ENCODE measurements at regions not wholly inside any gene's neighbourhood (a gene's known extent, or its start where the extent isn't known, plus 50 kb on each side); places are given as distances from the start of the nearest gene placed in this dataset.

DNA sequence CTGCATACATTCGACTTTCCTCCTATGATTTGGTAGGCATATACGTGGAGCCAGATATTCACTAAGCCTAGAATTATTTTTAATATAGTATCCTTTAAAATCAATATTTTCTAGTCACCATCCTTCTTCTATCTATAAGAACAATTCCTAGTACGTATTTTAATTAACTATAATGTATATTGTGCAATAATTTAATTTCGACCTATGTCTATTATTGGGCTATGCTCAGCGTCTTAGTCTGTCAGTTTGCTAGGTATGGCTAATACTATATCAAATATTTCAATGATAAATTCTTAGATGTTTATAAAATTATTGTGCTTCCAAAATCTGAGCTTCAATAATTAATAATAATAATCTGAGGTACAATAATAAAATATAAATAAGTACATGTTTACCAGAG is 705.3 kb downstream of the PRELID2 start:
- H3K9me2 ChIP-seq (ENCODE audit: low read depth, low read length): no peaks in the 10 kb centered on the region

DNA sequence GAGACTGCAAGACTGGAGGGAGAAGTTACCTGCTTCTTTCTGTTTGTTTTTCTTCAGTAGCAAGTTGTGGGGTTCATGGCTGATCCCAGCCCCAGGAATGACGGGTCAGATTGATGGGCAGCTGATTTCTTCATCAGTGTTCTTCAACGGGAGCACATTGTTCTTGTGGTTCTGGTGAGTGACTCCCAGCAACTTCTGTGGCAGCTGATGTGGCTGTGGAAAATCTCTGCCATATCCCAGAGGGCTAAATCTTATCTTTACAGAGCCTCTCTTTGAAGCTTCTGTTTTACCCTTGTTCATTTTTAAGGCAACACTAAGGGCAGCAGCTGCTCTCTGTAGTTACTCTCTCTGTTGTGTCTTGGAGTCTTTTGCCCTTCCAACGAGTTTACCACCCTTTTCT is 710.3 kb downstream of the PRELID2 start:
- H3K27ac ChIP-seq (ENCODE audit: low read depth, low read length, poor library complexity, severe bottlenecking): no peak overlapping the region
- H2AFZ ChIP-seq (ENCODE audit: low read length): no peak overlapping the region

More for the DNA sequence above, 705.3 kb downstream of the PRELID2 start:
- no peaks in the 10 kb centered on the region for H3F3A ChIP-seq (ENCODE audit: insufficient read depth, low read length)
- H3K4me3 ChIP-seq (ENCODE audit: low read depth, low read length, poor library complexity, severe bottlenecking): no peak overlapping the region
- no peaks in the 10 kb centered on the region for H3K27me3 ChIP-seq (ENCODE audit: insufficient read depth, low read length)
- H3K79me2 ChIP-seq (ENCODE audit: insufficient read depth, low read length): no peaks in the 10 kb centered on the region
- H3K4me2 ChIP-seq (ENCODE audit: low read length): no peak overlapping the region
- no peaks in the 10 kb centered on the region for H4K20me1 ChIP-seq (ENCODE audit: insufficient read depth, low read length)
- H3K4me1 ChIP-seq (ENCODE audit: insufficient read depth, low read length, severe bottlenecking): no peaks in the 10 kb centered on the region
- no peak overlapping the region for H3K27ac ChIP-seq (ENCODE audit: low read depth, low read length, poor library complexity, severe bottlenecking)
- TF ChIP-seq, protein P1, sequence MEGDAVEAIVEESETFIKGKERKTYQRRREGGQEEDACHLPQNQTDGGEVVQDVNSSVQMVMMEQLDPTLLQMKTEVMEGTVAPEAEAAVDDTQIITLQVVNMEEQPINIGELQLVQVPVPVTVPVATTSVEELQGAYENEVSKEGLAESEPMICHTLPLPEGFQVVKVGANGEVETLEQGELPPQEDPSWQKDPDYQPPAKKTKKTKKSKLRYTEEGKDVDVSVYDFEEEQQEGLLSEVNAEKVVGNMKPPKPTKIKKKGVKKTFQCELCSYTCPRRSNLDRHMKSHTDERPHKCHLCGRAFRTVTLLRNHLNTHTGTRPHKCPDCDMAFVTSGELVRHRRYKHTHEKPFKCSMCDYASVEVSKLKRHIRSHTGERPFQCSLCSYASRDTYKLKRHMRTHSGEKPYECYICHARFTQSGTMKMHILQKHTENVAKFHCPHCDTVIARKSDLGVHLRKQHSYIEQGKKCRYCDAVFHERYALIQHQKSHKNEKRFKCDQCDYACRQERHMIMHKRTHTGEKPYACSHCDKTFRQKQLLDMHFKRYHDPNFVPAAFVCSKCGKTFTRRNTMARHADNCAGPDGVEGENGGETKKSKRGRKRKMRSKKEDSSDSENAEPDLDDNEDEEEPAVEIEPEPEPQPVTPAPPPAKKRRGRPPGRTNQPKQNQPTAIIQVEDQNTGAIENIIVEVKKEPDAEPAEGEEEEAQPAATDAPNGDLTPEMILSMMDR (IDR thresholded peaks at IDR 0.05; ENCODE audit: low read length): no peak
- no peak for TF ChIP-seq EZH2 (IDR thresholded peaks at IDR 0.05; ENCODE audit: borderline replicate concordance, low read length)
- H3K9ac ChIP-seq (ENCODE audit: low read length): no peak overlapping the region
- no peaks in the 10 kb centered on the region for H3K36me3 ChIP-seq (ENCODE audit: insufficient read depth, low read length)
- no peaks in the 10 kb centered on the region for H3K9me3 ChIP-seq (ENCODE audit: low read length)
- no peak overlapping the region for H2AFZ ChIP-seq (ENCODE audit: low read length)

DNA sequence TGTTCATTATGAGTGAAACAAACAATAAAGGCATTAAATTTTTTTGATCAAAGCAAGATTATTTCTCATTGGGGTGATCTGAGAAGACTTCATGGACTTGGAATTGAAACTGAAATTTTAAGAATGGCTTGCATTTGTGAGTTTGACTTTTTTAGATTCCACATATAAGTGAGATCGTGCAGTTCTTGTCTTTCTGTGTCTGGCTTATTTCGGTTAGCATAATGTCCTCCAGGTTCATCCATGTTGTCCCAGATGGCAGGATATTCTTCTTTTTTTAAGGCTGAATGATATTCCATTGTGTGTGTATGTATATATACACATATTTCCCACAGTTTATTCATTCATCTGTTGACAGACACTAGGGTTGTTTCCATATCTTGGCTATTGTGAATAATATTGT is 716.5 kb downstream of the PRELID2 start:
- no peaks in the 10 kb centered on the region for H3F3A ChIP-seq (ENCODE audit: insufficient read depth, low read length)
- no peaks in the 10 kb centered on the region for H3K4me1 ChIP-seq (ENCODE audit: insufficient read depth, low read length, severe bottlenecking)
- H3K4me3 ChIP-seq (ENCODE audit: low read depth, low read length, poor library complexity, severe bottlenecking): no peak overlapping the region
- no peak overlapping the region for H3K4me2 ChIP-seq (ENCODE audit: low read length)
- no peak for TF ChIP-seq EZH2 (IDR thresholded peaks at IDR 0.05; ENCODE audit: borderline replicate concordance, low read length)
- TF ChIP-seq, protein P1 (IDR thresholded peaks at IDR 0.05; ENCODE audit: low read length): no peak
- no peak overlapping the region for H2AFZ ChIP-seq (ENCODE audit: low read length)
- no peak overlapping the region for H3K27ac ChIP-seq (ENCODE audit: low read depth, low read length, poor library complexity, severe bottlenecking)
- H3K27me3 ChIP-seq (ENCODE audit: insufficient read depth, low read length): no peaks in the 10 kb centered on the region
- H4K20me1 ChIP-seq (ENCODE audit: insufficient read depth, low read length): no peaks in the 10 kb centered on the region
- no peak overlapping the region for H3K9ac ChIP-seq (ENCODE audit: low read length)
- H3K9me3 ChIP-seq (ENCODE audit: low read length): no peaks in the 10 kb centered on the region
- no peaks in the 10 kb centered on the region for H3K9me2 ChIP-seq (ENCODE audit: low read depth, low read length)
- H3K79me2 ChIP-seq (ENCODE audit: insufficient read depth, low read length): no peaks in the 10 kb centered on the region
- H3K36me3 ChIP-seq (ENCODE audit: insufficient read depth, low read length): no peaks in the 10 kb centered on the region

More for the DNA sequence above, 710.3 kb downstream of the PRELID2 start:
- no peak overlapping the region for H3K9ac ChIP-seq (ENCODE audit: low read length)
- no peaks in the 10 kb centered on the region for H3K79me2 ChIP-seq (ENCODE audit: insufficient read depth, low read length)
- TF ChIP-seq, protein P1 (IDR thresholded peaks at IDR 0.05; ENCODE audit: low read length): no peak
- TF ChIP-seq EZH2 (IDR thresholded peaks at IDR 0.05; ENCODE audit: borderline replicate concordance, low read length): no peak
- H3K27me3 ChIP-seq (ENCODE audit: insufficient read depth, low read length): no peaks in the 10 kb centered on the region
- no peaks in the 10 kb centered on the region for H3F3A ChIP-seq (ENCODE audit: insufficient read depth, low read length)
- H4K20me1 ChIP-seq (ENCODE audit: insufficient read depth, low read length): no peaks in the 10 kb centered on the region
- no peaks in the 10 kb centered on the region for H3K36me3 ChIP-seq (ENCODE audit: insufficient read depth, low read length)
- no peak overlapping the region for H3K4me2 ChIP-seq (ENCODE audit: low read length)
- no peaks in the 10 kb centered on the region for H3K9me3 ChIP-seq (ENCODE audit: low read length)
- no peaks in the 10 kb centered on the region for H3K4me1 ChIP-seq (ENCODE audit: insufficient read depth, low read length, severe bottlenecking)
- H3K9me2 ChIP-seq (ENCODE audit: low read depth, low read length): no peaks in the 10 kb centered on the region
- no peak overlapping the region for H3K4me3 ChIP-seq (ENCODE audit: low read depth, low read length, poor library complexity, severe bottlenecking)

Measured in OCI-LY1 (cell line).